Activated effector memory CD4-positive, alpha-beta T cell treated with Interleukin-2 at 50 U/mL for 16 hours (primary cell): ENCODE measurements at regions not wholly inside any gene's neighbourhood (a gene's known extent, or its start where the extent isn't known, plus 50 kb on each side); places are given as distances from the start of the nearest gene placed in this dataset.
"Not testable (repeated sequence)": the region's sequence is repeated elsewhere in the genome, so short reads cannot be mapped to it uniquely, and the experiment has no call there.

Experiments used
- DNase-seq: peaks from one replicate; pipeline ENCODE4 v3.0.0-alpha.2; 2020

GRCh38 chr1:47523835-47524215 is 86.0 kb downstream of the FOXD2 start:
- no peak for DNase-seq

- DNase-seq, result no peak
Measured at GRCh38 chr1:47524272-47524671, 86.4 kb downstream of the FOXD2 start.

GRCh38 chr1:47527653-47528272 is 89.9 kb downstream of the FOXD2 start:
- DNase-seq, result no peak

DNA sequence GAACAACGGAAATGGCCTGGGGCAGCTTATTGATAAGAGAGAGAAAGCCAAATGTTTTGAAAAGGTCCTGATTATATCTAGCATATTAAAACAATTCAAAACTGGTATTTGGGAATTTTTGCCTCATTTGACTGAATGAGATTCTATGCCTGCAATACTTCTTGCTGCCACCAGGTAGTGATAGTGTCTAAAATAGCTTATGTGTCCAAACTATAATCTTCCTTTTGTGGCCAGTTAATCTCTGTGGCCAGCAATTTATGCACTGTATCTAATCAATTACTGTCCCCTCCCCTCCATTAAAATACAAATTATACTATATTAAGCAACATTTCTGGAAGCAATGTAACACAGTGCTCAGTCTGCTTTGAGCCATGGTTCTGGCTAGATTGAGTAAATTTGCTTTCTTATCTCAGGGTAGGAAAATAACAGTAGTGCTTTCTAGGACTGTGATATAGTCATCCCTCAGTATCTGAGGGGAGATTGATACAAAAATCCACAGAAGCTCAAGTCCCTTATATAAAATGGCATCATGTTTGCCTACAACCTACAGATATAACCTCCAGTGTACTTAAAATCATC is 91.8 kb downstream of the FOXD2 start:
- no peak for DNase-seq

- no peak for DNase-seq
Measured at GRCh38 chr1:47532921-47533792, 95.3 kb downstream of the FOXD2 start.

GRCh38 chr1:47533793-47534328 is 96.0 kb downstream of the FOXD2 start:
- no peak for DNase-seq

GRCh38 chr1:47534436-47534835 is 96.6 kb downstream of the FOXD2 start:
- DNase-seq, result no peak

DNA sequence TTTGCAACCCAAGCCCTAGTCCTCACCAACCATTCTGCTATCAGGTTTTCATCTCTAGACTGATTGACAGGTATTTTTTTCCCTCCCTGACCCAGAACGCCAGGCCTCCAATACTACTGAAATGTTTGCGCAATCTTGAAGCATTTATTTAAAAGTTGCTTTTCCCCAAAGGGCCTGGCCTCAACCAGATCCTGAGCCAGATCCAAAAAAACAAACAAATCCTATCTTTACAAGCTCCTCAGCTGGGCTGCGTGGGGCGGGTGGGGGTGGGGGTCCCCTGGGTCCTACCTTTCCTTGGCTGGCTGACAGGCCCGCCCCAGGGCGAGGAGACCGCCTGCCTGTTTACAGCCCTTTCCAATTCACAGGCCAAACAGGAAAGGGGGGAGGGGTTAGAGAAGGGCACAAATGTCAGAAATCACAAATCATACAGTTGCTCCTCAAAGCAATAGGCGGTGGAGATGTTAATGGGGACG is 98.8 kb downstream of the FOXD2 start:
- DNase-seq, result no peak

DNA sequence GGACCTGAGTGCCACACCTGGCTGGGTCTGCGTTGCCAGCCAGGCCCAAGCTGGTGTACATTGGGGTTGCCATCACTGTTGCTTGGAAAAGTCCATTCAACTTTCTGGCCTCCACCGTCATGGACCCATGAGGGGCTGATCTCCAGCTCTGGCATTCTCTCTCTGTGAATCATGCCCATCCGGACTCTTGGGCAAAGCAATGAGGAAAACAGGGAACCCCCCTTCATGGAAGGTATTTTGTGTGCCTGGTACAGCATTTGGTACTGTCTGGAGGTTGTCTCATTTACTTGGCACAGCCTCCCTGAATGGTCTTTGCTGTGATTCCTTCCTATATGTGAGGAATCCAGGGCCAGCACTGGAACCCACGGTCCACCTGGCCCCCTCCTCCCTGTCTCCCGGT is 99.4 kb downstream of the FOXD2 start:
- no peak for DNase-seq

DNA sequence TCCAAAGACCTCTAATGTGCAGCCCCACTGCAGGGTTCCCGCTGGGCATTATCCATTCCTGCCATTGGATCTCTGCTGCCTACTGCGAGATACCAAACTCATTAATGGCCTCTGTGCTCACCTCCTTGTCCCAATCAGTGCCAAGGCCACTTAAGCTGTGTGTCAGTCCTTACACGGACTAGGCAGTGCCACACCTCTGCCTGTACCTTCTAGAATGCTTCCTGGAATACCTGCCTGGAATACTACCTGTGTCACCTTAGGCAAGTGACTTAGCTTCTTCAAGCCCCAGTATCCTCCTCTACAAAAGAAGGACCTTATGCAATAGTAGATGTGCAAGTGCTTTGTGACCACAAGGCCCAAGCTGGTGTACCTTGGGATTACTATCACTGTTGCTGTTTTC is 100.1 kb downstream of the FOXD2 start:
- DNase-seq, result no peak

GRCh38 chr1:47538530-47538929 is 100.7 kb downstream of the FOXD2 start:
- DNase-seq, result not testable (repeated sequence)

DNA sequence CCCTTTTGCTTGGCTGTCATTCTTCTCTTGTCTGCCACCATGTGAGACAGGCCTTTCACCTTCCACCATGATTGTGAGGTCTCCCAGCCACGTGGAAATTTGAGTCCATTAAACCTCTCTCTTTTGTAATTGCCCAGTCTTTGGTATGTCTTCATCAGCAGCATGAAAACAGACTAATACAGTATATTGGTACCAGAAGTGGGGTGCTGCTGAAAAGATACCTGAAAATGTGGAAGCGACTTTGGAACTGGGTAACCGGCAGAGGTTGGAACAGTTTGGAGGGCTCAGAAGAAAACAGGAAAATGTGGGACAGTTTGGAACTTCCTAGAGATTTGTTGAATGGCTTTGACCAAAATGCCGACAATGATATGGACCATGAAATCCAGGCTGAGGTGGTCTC is 103.9 kb downstream of the FOXD2 start:
- DNase-seq, result not testable (repeated sequence)

DNA sequence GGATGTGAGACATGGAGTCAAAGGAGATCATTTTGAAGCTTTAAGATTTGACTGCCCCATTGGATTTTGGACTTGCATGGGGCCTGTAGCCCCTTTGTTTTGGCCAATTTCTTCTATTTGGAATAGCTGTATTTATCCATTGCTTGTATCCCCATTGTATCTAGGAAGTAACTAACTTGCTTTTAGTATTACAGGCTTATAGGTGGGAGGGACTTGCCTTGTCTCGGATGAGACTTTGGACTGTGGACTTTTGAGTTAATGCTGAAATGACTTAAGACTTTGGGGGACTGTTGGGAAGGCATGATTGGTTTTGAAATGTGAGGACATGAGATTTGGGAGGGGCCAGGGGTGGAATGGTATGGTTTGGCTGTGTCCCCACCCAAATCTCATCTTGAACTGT is 105.2 kb downstream of the FOXD2 start:
- DNase-seq, result not testable (repeated sequence)

GRCh38 chr1:47545912-47546483 is 108.2 kb downstream of the FOXD2 start:
- no peak for DNase-seq

DNA sequence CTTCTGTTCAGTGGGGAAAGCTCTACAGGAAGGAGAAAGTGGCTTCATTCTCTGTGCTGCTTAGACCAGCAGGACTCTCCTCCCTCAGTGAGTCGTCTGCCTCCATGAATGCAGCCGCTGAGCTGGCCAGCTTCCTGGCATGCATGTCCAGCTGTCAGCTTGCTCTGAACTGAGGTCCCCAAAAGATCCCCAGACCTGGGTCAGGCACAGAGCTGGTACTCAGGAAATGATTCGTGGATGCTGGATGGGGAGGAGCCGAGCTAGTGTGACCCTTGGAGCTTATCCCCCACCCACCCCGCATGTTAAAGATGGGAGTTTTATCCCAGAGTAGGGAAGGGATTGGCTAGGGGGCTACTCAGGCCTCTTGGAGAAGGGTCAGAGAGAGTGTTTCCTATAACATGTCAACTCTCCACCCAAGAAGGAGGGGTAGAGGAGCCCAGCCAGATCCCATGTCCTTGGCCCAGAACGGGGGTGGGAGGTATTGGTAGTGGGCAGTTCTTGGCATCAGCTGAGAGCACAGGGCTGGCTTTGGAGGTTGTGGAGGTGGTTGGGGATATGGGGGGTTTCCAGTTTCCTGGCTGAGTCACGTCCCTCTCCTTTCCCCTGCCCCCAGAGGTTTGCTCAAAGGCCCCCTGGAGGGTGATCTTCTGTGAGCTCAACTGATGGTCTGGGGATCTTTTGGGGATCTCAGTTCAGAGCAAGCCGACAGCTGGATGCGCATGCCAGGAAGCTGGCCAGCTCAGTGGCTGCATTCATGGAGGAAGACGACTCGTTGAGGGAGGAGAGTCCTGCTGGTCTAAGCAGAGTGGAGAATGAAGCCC is 110.1 kb downstream of the FOXD2 start:
- no peak for DNase-seq

DNA sequence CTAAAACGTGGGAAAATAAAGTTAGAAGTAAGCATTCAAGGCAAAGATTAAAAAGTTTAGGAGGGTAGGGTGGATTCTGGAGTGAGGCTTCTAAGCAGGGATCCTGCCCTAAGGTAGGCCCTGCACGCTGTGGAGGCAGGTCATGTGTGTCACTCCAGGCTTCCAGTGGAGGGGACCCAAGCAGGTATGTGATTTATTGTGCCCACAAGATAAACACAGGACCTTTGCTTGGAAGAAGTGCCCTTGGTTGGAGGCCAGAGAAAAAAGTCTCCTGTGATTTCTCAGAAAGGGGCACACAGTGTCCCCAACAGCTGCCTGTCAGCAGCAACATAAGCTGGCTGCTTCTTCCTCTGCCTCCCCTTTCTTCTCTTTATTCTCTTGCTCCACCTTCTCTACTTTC is 110.8 kb downstream of the FOXD2 start:
- no peak for DNase-seq

DNA sequence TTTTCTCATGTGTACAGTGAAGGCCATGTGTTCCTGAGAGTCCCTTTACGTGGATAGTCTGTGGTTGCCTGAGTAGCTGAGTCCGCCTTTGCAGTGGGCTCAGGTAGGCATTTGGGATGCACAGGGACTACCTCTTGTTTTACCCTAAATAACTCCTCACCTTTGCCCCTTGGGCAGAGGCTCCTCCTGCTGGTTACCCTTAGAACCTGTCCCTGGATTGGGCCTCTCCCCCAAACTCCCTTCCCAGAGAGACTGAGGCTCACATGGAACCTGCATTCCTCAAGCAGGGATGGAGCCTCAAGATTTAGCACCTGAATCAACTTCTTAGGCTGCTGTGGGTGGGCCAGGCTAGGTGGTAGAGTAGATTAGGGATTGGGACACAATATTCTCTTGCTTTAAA is 111.7 kb downstream of the FOXD2 start:
- no peak for DNase-seq

DNA sequence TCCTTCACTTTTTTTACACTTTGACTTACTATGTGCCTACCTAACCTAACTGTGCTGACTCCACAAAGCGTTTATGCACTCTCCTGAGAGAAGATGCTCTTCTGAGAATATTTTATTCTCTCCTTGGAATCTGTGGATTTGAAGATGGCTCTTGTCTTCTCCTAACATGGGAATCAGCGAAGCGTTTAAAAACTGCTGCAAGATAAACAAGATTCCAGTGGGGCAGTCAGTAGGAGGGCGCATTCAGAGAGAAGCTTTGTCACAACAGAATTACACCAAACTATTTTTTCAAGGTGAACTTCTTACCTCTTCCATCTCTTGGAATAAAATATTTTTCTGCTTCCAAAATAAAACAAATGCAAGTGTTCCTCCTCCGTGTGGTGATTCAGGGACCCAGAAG is 113.1 kb downstream of the FOXD2 start:
- no peak for DNase-seq

- DNase-seq, result no peak
Measured at GRCh38 chr1:47551971-47552528, 114.2 kb downstream of the FOXD2 start.

- no peak for DNase-seq
Measured at GRCh38 chr1:47554082-47554481, 116.2 kb downstream of the FOXD2 start.

DNA sequence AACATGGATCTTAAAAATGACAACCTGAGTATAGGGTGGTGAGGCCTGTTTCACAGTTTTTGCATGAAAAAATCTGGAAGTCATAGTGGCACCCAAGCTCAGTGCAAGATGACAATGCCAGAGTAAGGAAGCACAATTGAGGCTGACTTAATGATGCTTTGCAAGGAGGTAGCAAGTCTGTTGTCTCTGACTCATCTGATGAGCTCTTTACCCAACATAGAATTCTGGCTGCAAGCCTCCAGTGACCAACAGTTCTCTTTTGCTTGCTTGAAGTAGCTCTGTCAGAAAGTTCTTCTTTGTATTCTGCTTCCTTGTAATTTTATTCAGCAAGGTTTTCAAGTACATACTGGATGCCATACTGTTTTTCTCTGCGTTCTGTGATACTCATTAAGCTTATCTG is 117.1 kb downstream of the FOXD2 start:
- no peak for DNase-seq

GRCh38 chr1:47555306-47555705 is 117.5 kb downstream of the FOXD2 start:
- DNase-seq, result no peak
